Lower leg skin (tissue), 3 donors: ENCODE measurements at regions not wholly inside any gene's neighbourhood (a gene's known extent, or its start where the extent isn't known, plus 50 kb on each side); places are given as distances from the start of the nearest gene placed in this dataset.

Experiments used
- CTCF ChIP-seq, 3 donors: fragments of 450-650 bp; IDR thresholded peaks; one replicate each; pipeline ENCODE4 v1.5.1; 2016; ENCODE audit warnings: antibody characterized with exemption in 3 of 3, mild to moderate bottlenecking in 3 of 3, moderate library complexity in 2 of 3
- POLR2A ChIP-seq, 2 donors: fragments of 450-650 bp; IDR thresholded peaks; one replicate each; pipeline ENCODE4 v1.6.1; 2016 to 2017; ENCODE audit warnings: antibody characterized with exemption in 2 of 2, mild to moderate bottlenecking in 1 of 2, moderate library complexity in 1 of 2

GRCh38 chr9:89956907-89957306, 352.1 kb downstream of the GADD45G start:
- TF ChIP-seq CTCF (IDR thresholded peaks at IDR 0.05), result no peak
- no peak for TF ChIP-seq POLR2A (IDR thresholded peaks at IDR 0.05)
